Peyer's patch (tissue), 4 donors: ENCODE measurements at regions not wholly inside any gene's neighbourhood (a gene's known extent, or its start where the extent isn't known, plus 50 kb on each side); places are given as distances from the start of the nearest gene placed in this dataset.

Experiments used
- DNase-seq, 3 donors: peaks; one replicate each; pipeline ENCODE4 v3.0.0-alpha.2; 2017 to 2019
- H3K27ac ChIP-seq, 4 donors: fragments of 200-600 bp; sonication (generic); one replicate each; pipeline ENCODE4 v1.5.1; 2016 to 2019
- H3K27me3 ChIP-seq, 2 donors: fragments of 200-600 bp; sonication (generic); one replicate each; pipeline ENCODE4 v1.5.1; 2019
- H3K36me3 ChIP-seq, 3 donors: fragments of 200-600 bp; sonication (generic); one replicate each; pipeline ENCODE4 v1.5.1; 2016 to 2019
- H3K4me1 ChIP-seq, 4 donors: fragments of 200-600 bp; sonication (generic); one replicate each; pipeline ENCODE4 v1.5.1; 2016 to 2019
- H3K4me3 ChIP-seq, 4 donors: fragments of 200-600 bp; sonication (generic); 1 replicate in 3 of 4; 2 replicates in 1 of 4; pipeline ENCODE4 v1.5.1; 2016 to 2019; ENCODE audit warnings: mild to moderate bottlenecking in 1 of 4
- H3K9me3 ChIP-seq, 4 donors: fragments of 200-600 bp; sonication (generic); one replicate each; pipeline ENCODE4 v1.5.1; 2016 to 2019; ENCODE audit warnings: mild to moderate bottlenecking in 1 of 4
- POLR2A ChIP-seq, 2 donors: fragments of 450-650 bp; IDR thresholded peaks; one replicate each; pipeline ENCODE4 v1.5.1; 2017; ENCODE audit warnings: antibody characterized with exemption in 2 of 2, mild to moderate bottlenecking in 2 of 2, moderate library complexity in 2 of 2
- TF ChIP-seq, protein P1 (sequence below), 6 experiments: fragments of 450-650 bp in 4 of 6; fragments of 200-600 bp in 2 of 6; sonication (generic) in 1 of 6; IDR thresholded peaks; one replicate each; pipeline ENCODE4 v1.5.1; 2017 to 2019; ENCODE audit warnings: antibody characterized with exemption in 6 of 6, mild to moderate bottlenecking in 3 of 6, moderate library complexity in 1 of 6

DNA sequence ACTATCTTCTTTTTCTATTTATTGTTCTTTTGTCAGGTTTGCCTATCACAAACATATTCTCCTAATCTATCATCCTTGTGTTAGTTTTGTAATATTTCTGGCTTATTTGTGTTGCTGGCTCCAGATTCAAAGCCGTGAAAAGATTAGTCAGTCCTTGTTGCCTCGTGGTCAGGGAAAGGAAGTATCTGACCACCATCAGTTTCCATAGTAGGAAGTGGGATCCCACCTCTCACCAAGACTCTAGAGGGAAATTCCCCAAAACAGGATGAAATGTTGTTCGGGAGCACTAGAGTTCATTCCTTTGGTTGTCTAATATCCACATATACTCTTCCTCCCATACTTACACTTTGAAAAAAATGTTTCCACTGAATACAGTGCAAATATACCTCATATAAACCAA lies 131.0 kb upstream of the HUWE1 start:
- no peak for TF ChIP-seq POLR2A (IDR thresholded peaks at IDR 0.05)
- TF ChIP-seq, protein P1, sequence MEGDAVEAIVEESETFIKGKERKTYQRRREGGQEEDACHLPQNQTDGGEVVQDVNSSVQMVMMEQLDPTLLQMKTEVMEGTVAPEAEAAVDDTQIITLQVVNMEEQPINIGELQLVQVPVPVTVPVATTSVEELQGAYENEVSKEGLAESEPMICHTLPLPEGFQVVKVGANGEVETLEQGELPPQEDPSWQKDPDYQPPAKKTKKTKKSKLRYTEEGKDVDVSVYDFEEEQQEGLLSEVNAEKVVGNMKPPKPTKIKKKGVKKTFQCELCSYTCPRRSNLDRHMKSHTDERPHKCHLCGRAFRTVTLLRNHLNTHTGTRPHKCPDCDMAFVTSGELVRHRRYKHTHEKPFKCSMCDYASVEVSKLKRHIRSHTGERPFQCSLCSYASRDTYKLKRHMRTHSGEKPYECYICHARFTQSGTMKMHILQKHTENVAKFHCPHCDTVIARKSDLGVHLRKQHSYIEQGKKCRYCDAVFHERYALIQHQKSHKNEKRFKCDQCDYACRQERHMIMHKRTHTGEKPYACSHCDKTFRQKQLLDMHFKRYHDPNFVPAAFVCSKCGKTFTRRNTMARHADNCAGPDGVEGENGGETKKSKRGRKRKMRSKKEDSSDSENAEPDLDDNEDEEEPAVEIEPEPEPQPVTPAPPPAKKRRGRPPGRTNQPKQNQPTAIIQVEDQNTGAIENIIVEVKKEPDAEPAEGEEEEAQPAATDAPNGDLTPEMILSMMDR (IDR thresholded peaks at IDR 0.05), result no peak
- no peak for DNase-seq
- no peak overlapping the region for H3K27ac ChIP-seq
- H3K27me3 ChIP-seq, result no peaks in the 10 kb centered on the region
- no peaks in the 10 kb centered on the region for H3K36me3 ChIP-seq
- no peak overlapping the region for H3K4me3 ChIP-seq
- no peaks in the 10 kb centered on the region for H3K4me1 ChIP-seq
- no peaks in the 10 kb centered on the region for H3K9me3 ChIP-seq

DNA sequence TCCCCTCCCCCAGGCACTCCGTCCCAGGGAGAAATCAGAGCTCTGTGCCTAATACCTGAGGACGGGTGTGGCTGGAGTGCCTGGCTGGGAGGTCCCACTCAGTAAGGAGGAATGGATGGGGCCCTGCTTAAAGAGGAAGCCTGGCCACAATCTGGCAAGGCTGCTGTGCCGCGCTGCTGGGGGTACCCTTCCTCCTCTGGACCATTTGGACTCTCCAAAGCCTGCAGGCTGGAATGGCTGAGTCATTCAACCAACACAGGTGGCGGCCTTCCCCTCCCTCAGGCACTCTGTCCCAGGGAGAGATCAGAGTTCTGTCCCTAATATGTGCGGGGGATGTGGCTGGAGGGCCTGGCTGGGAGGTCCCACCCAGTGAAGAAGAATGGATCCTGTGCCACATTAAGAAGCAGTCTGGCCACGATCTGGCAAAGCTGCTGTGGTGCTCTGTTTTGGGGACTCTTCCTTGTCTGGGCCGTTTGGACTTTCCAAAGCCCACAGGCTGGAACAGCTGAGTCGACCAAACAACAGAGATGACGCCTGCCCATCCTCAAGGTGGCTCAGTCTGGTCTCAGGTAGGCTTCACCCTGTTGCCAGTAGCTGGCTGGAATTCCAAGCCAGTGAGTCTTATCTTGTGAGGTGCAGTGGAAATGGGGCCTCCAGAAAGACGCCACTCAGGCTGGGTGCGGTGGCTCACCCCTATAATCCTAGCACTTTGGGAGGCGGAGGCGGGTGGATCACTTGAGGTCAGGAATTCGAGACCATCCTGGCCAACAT lies 127.3 kb upstream of the HUWE1 start:
- Histone ChIP-seq H3K27me3 (no peaks in the 10 kb centered on the region), H3K36me3 (no peaks in the 10 kb centered on the region), H3K4me1 (no peaks in the 10 kb centered on the region), H3K27ac (no peak overlapping the region), H3K4me3 (no peak overlapping the region), H3K9me3 (no peaks in the 10 kb centered on the region)
- no peak for DNase-seq
- no peak for TF ChIP-seq POLR2A (IDR thresholded peaks at IDR 0.05)
- TF ChIP-seq, protein P1 (IDR thresholded peaks at IDR 0.05), result no peak

DNA sequence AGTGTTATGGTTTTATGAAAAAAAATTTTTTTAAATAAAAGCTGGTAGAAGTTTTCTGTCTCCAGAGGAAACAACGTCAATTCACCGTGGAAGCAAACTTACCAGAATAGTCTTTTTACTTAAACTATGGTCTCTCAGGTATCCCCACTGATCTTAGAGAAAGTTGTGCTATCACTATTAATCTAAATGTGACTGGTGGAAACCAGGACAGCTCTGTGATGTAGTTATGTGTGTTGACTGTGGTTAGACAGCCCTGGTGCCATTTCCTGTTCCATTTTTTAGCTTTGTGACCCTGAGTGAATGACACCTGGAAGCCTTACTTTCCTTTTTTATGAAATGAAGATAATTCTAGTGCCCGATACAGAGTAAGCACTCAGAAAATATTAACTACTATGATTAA lies 111.8 kb upstream of the HUWE1 start:
- Histone ChIP-seq H3K27me3 (no peaks in the 10 kb centered on the region), H3K4me3 (no peak overlapping the region), H3K27ac (no peak overlapping the region), H3K4me1 (no peaks in the 10 kb centered on the region), H3K36me3 (no peaks in the 10 kb centered on the region), H3K9me3 (no peaks in the 10 kb centered on the region)
- no peak for DNase-seq
- TF ChIP-seq, protein P1 (IDR thresholded peaks at IDR 0.05), result no peak

DNA sequence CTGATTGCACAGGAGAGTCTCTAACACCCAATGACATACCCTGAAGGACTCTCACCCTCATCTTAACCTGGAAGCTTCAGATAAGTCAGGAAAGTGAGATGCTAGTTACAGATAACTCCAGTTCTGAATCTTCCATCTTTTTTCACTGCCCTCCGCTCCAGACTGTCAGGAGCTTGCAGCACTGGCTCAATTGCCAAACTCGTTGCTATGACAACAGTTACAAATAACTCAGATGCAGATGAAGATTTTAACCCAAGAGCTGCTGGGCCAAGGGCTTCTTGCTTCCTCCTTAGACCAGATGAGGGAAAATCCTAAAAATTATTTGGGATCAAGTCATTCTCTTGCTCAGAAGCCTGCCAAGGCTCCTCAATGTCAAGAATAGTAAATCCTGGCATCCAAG lies 109.1 kb upstream of the HUWE1 start:
- no peaks in the 10 kb centered on the region for H3K9me3 ChIP-seq
- no peaks in the 10 kb centered on the region for H3K4me1 ChIP-seq
- TF ChIP-seq POLR2A (IDR thresholded peaks at IDR 0.05), result no peak
- TF ChIP-seq, protein P1 (IDR thresholded peaks at IDR 0.05), result no peak

DNA sequence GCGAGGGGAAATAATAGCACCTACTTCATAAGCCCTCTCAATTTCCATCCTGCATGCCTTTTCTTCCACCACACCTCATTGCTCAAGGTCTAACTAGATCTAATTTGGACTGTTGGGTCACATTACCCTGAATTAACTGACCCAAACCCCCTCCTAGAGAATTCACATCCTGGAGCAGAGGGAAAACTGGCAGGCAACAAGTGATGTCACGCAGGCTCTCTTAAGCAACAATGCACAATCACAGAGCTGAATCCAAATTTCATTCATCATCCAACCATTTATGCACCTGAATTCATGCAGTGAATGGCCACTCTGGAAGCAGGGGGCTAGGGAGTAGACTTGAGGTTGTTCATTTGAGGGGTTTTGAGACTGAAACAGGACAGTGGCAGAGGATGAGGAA lies 107.7 kb upstream of the HUWE1 start:
- DNase-seq, result no peak
- Histone ChIP-seq H3K36me3 (no peaks in the 10 kb centered on the region), H3K4me3 (no peak overlapping the region), H3K4me1 (no peaks in the 10 kb centered on the region), H3K27me3 (no peaks in the 10 kb centered on the region), H3K9me3 (no peaks in the 10 kb centered on the region), H3K27ac (no peak overlapping the region)
- TF ChIP-seq POLR2A (IDR thresholded peaks at IDR 0.05), result no peak
- TF ChIP-seq, protein P1 (IDR thresholded peaks at IDR 0.05), result no peak

More for the DNA sequence above, 109.1 kb upstream of the HUWE1 start:
- no peak for DNase-seq
- Histone ChIP-seq H3K36me3 (no peaks in the 10 kb centered on the region), H3K4me3 (no peak overlapping the region), H3K27ac (no peak overlapping the region), H3K27me3 (no peaks in the 10 kb centered on the region)
